ENCODE measurements at regions not wholly inside any gene's neighbourhood (a gene's known extent, or its start where the extent isn't known, plus 50 kb on each side); places are given as distances from the start of the nearest gene placed in this dataset.

GRCh38 chr12:116482179-116482578 lies 77.0 kb upstream of the MAP1LC3B2 start:
- no peak for DNase-seq (ENCODE audit: low read depth in 2 of 2, low spot score in 1 of 2)

GRCh38 chr12:116482859-116483258 lies 76.3 kb upstream of the MAP1LC3B2 start:
- no peak for DNase-seq (ENCODE audit: low read depth in 2 of 2, low spot score in 1 of 2)

- DNase-seq (ENCODE audit: low read depth in 2 of 2, low spot score in 1 of 2), result no peak
These were observed 75.0 kb upstream of the MAP1LC3B2 start for GRCh38 chr12:116483959-116484750.

- DNase-seq (ENCODE audit: low read depth in 2 of 2, low spot score in 1 of 2), result no peak
These were observed 74.4 kb upstream of the MAP1LC3B2 start for GRCh38 chr12:116484807-116485206.

GRCh38 chr12:116489116-116489515 lies 70.1 kb upstream of the MAP1LC3B2 start:
- no peak for DNase-seq (ENCODE audit: low read depth in 2 of 2, low spot score in 1 of 2)

GRCh38 chr12:116490471-116490870 lies 68.7 kb upstream of the MAP1LC3B2 start:
- no peak for DNase-seq (ENCODE audit: low read depth in 2 of 2, low spot score in 1 of 2)

- no peak for DNase-seq (ENCODE audit: low read depth in 2 of 2, low spot score in 1 of 2)
These were observed 66.4 kb upstream of the MAP1LC3B2 start for GRCh38 chr12:116492703-116493324.

- no peak for DNase-seq (ENCODE audit: low read depth in 2 of 2, low spot score in 1 of 2)
These were observed 63.9 kb upstream of the MAP1LC3B2 start for GRCh38 chr12:116495260-116495659.

GRCh38 chr12:116497051-116497591 lies 62.1 kb upstream of the MAP1LC3B2 start:
- no peak for DNase-seq (ENCODE audit: low read depth in 2 of 2, low spot score in 1 of 2)

GRCh38 chr12:116498471-116498870 lies 60.7 kb upstream of the MAP1LC3B2 start:
- DNase-seq (ENCODE audit: low read depth in 2 of 2, low spot score in 1 of 2), result no peak

- no peak for DNase-seq (ENCODE audit: low read depth in 2 of 2, low spot score in 1 of 2)
These were observed 56.9 kb upstream of the MAP1LC3B2 start for GRCh38 chr12:116502141-116502725.

- DNase-seq (ENCODE audit: low read depth in 2 of 2, low spot score in 1 of 2), result no peak
These were observed 56.1 kb upstream of the MAP1LC3B2 start for GRCh38 chr12:116502989-116503496.

- DNase-seq (ENCODE audit: low read depth in 2 of 2, low spot score in 1 of 2), result no peak
These were observed 54.7 kb upstream of the MAP1LC3B2 start for GRCh38 chr12:116504438-116504837.

- DNase-seq (ENCODE audit: low read depth in 2 of 2, low spot score in 1 of 2), result no peak
These were observed 52.5 kb upstream of the MAP1LC3B2 start for GRCh38 chr12:116506697-116507064.

- DNase-seq (ENCODE audit: low read depth in 2 of 2, low spot score in 1 of 2), result no peak
These were observed 50.7 kb upstream of the MAP1LC3B2 start for GRCh38 chr12:116508145-116509121.

Measured in stimulated activated CD8-positive, alpha-beta memory T cell treated with anti-CD3 and anti-CD28 coated beads, Interleukin-4, amount 100 ng/mL, for 4 hours (primary cell).